B cell (primary cell): ENCODE measurements at regions not wholly inside any gene's neighbourhood (a gene's known extent, or its start where the extent isn't known, plus 50 kb on each side); places are given as distances from the start of the nearest gene placed in this dataset.

Source experiments
- ATAC-seq: fragments of 200-7000 bp; cut with Tn5 transposase; one replicate; pipeline ENCODE4 v1.10.0; 2021; ENCODE audit warnings: low read depth, mild to moderate bottlenecking, moderate number of reproducible peaks, moderate library complexity
- CTCF ChIA-PET: fragments of 350-600 bp; sonication (Branson Sonifier 250); formaldehyde crosslinking; loops from one replicate; lab custom pipeline; 2021; ENCODE audit warnings: antibody characterized with exemption, inconsistent platforms; lab: Charles Lee
- POLR2A ChIA-PET: fragments of 350-600 bp; sonication (Branson Sonifier 250); formaldehyde crosslinking; loops from one replicate; lab custom pipeline; 2021; ENCODE audit warnings: antibody characterized with exemption; lab: Charles Lee
- DNase-seq: peaks from one replicate; pipeline ENCODE4 v3.0.0; 2013
- H2AFZ ChIP-seq: 2 replicates; pipeline ENCODE4 v1.6.1; 2012; ENCODE audit warnings: mild to moderate bottlenecking, low read depth, low read length; ENCODE audit not compliant: insufficient read depth, poor library complexity, severe bottlenecking
- H3K27ac ChIP-seq, 2 donors: 1 replicate in 1 of 2; 2 replicates in 1 of 2; pipeline ENCODE4 v1.5.1; 2012 to 2013; ENCODE audit warnings: low read length in 2 of 2, mild to moderate bottlenecking in 2 of 2, moderate library complexity in 1 of 2
- H3K27me3 ChIP-seq, 4 experiments: fragments of 200-600 bp in 1 of 4; sonication (generic) in 1 of 4; replicated peaks in 1 of 4; 1 replicate in 2 of 4; 2 replicates in 2 of 4; pipeline versions ENCODE4 v1.6.1 to v1.7.0; 2013 to 2016; ENCODE audit warnings: low read length in 3 of 4, mild to moderate bottlenecking in 2 of 4, mixed read lengths in 1 of 4, moderate library complexity in 1 of 4; ENCODE audit not compliant: insufficient read depth in 4 of 4, control insufficient read depth in 3 of 4; ENCODE audit errors: control extremely low read depth in 1 of 4
- H3K36me3 ChIP-seq, 2 experiments: replicated peaks in 1 of 2; 1 replicate in 1 of 2; 2 replicates in 1 of 2; pipeline versions ENCODE4 v1.6.1 to v1.7.1; 2013; ENCODE audit warnings: low read length in 1 of 2; ENCODE audit not compliant: insufficient read depth in 2 of 2, control insufficient read depth in 1 of 2; ENCODE audit errors: control extremely low read depth in 1 of 2, extremely low read depth in 1 of 2
- H3K4me1 ChIP-seq, 2 donors: fragments of 200-600 bp in 1 of 2; sonication (generic) in 1 of 2; 1 replicate in 1 of 2; 2 replicates in 1 of 2; pipeline versions ENCODE4 v1.5.1 to v1.6.1; 2013 to 2017; ENCODE audit warnings: low read length in 2 of 2; ENCODE audit not compliant: control insufficient read depth in 2 of 2, insufficient read depth in 2 of 2
- H3K4me2 ChIP-seq: replicated peaks from 2 replicates; pipeline ENCODE3; 2012; ENCODE audit warnings: mild to moderate bottlenecking, low read depth, low read length; ENCODE audit not compliant: poor library complexity, severe bottlenecking
- H3K4me3 ChIP-seq, 5 experiments: fragments of 200-600 bp in 1 of 5; sonication (generic) in 1 of 5; 1 replicate in 3 of 5; 2 replicates in 2 of 5; pipeline versions ENCODE4 v1.5.1 to v1.7.0; 2011 to 2016; ENCODE audit warnings: low read length in 4 of 5, mild to moderate bottlenecking in 4 of 5, low read depth in 2 of 5, control low read depth in 1 of 5, moderate library complexity in 1 of 5; ENCODE audit not compliant: insufficient read depth in 1 of 5; ENCODE audit errors: control extremely low read depth in 1 of 5, extremely low read depth in 1 of 5
- H3K79me2 ChIP-seq: fragments of 200-600 bp; sonication (generic); one replicate; pipeline ENCODE4 v1.6.0; 2016; ENCODE audit warnings: low read length; ENCODE audit not compliant: control insufficient read depth, insufficient read depth
- H3K9ac ChIP-seq: fragments of 200-600 bp; sonication (generic); 2 replicates; pipeline ENCODE4 v1.6.1; 2017; ENCODE audit warnings: mild to moderate bottlenecking, low read length, moderate library complexity
- H3K9me3 ChIP-seq, 3 donors: one replicate each; pipeline versions ENCODE4 v1.6.1 to v1.7.1; 2013; ENCODE audit warnings: low read length in 2 of 3; ENCODE audit not compliant: control insufficient read depth in 2 of 3, insufficient read depth in 1 of 3; ENCODE audit errors: control extremely low read depth in 1 of 3
- H4K20me1 ChIP-seq: 2 replicates; pipeline ENCODE4 v1.6.0; 2012; ENCODE audit warnings: mild to moderate bottlenecking, low read length; ENCODE audit not compliant: insufficient read depth, control insufficient read depth, poor library complexity, severe bottlenecking
- H3K27ac Mint-ChIP-seq: one replicate; pipeline ENCODE4 v1.8.0; 2021; ENCODE audit warnings: mixed read lengths
- H3K27me3 Mint-ChIP-seq: one replicate; pipeline ENCODE4 v1.8.0; 2021; ENCODE audit warnings: mixed read lengths
- H3K4me1 Mint-ChIP-seq: one replicate; pipeline ENCODE4 v1.8.0; 2021; ENCODE audit warnings: mixed read lengths
- H3K4me3 Mint-ChIP-seq: one replicate; pipeline ENCODE4 v1.8.0; 2021; ENCODE audit warnings: mixed read lengths
- H3K9me3 Mint-ChIP-seq: one replicate; pipeline ENCODE4 v1.8.0; 2022; ENCODE audit warnings: mixed read lengths; ENCODE audit not compliant: insufficient read depth
- CTCF ChIP-seq: fragments of 200-600 bp; IDR thresholded peaks from one replicate; pipeline ENCODE4 v1.8.0; 2022; ENCODE audit warnings: antibody characterized with exemption, mild to moderate bottlenecking
- EZH2 ChIP-seq: IDR thresholded peaks from 2 replicates; pipeline ENCODE4 v1.6.1; 2012; ENCODE audit warnings: borderline replicate concordance, low read depth, mild to moderate bottlenecking, moderate library complexity, low read length; ENCODE audit not compliant: insufficient read depth, poor library complexity, severe bottlenecking
- WGBS: methylation state at CpG from one replicate; pipeline ENCODE4 v1.1.5; 2013; ENCODE audit warnings: missing lambda C conversion rate; ENCODE audit not compliant: insufficient coverage; 5-methylcytosine and 5-hydroxymethylcytosine counted together
- intact Hi-C: fragments of 100-400 bp; cut with micrococcal nuclease; formaldehyde crosslinking; loops from one replicate; pipeline ENCODE4 v1.10.0; 2022

GRCh38 chr9:28332648-28333047 lies 759.4 kb upstream of the C9orf72 start:
- no peak for ATAC-seq
- Histone ChIP-seq H3K79me2 (no peaks in the 10 kb centered on the region), H3K27ac (no peak overlapping the region), H3K36me3 (no peaks in the 10 kb centered on the region), H3K4me2 (no peak overlapping the region), H4K20me1 (no peaks in the 10 kb centered on the region), H3K4me1 (no peaks in the 10 kb centered on the region), H3K27me3 (no peaks in the 10 kb centered on the region), H2AFZ (no peak overlapping the region), H3K9me3 (no peaks in the 10 kb centered on the region), H3K4me3 (no peak overlapping the region), H3K9ac (no peak overlapping the region)
- POLR2A ChIA-PET = no interaction called here
- H3K9me3 Mint-ChIP-seq = no peaks in the 10 kb centered on the region
- no CpG with 5 or more reads among the region's 3 CpGs for WGBS
- no peak overlapping the region for H3K27ac Mint-ChIP-seq
- CTCF ChIA-PET = no interaction called here
- no peak for DNase-seq
- intact Hi-C loops = no loop called here
- no peak for TF ChIP-seq CTCF
- TF ChIP-seq EZH2 = no peak
- no peak overlapping the region for H3K4me3 Mint-ChIP-seq
- H3K27me3 Mint-ChIP-seq = no peaks in the 10 kb centered on the region
- H3K4me1 Mint-ChIP-seq = no peaks in the 10 kb centered on the region

- Histone ChIP-seq H2AFZ (no peak overlapping the region), H3K27me3 (no peaks in the 10 kb centered on the region), H3K36me3 (no peaks in the 10 kb centered on the region), H3K27ac (no peak overlapping the region), H3K9ac (no peak overlapping the region), H4K20me1 (no peaks in the 10 kb centered on the region), H3K4me3 (no peak overlapping the region), H3K4me1 (no peaks in the 10 kb centered on the region), H3K9me3 (no peaks in the 10 kb centered on the region), H3K79me2 (no peaks in the 10 kb centered on the region), H3K4me2 (no peak overlapping the region)
- WGBS = no CpG with 5 or more reads among the region's 4 CpGs
- Mint-ChIP-seq H3K27me3 (no peaks in the 10 kb centered on the region), H3K4me1 (no peaks in the 10 kb centered on the region), H3K27ac (no peak overlapping the region), H3K4me3 (no peak overlapping the region), H3K9me3 (peaks cover 3% of the 10 kb centered on the region)
- CTCF ChIA-PET = no interaction called here
- DNase-seq (no peak), ATAC-seq (no peak)
- TF ChIP-seq CTCF = no peak
- TF ChIP-seq EZH2 = no peak
- POLR2A ChIA-PET = no interaction called here
- intact Hi-C loops = no loop called here
These were observed 768.6 kb upstream of the C9orf72 start for GRCh38 chr9:28341913-28342312.
